ENCODE measurements at regions not wholly inside any gene's neighbourhood (a gene's known extent, or its start where the extent isn't known, plus 50 kb on each side); places are given as distances from the start of the nearest gene placed in this dataset.
A peak's percentile ranks its signal among the peaks of the same experiment; 100 is the strongest.

GRCh38 chr13:107293924-107294323 lies 726.0 kb upstream of the ARGLU1 start:
- no peak overlapping the region for H3K4me3 ChIP-seq (ENCODE audit: control insufficient read depth, low read depth, low read length)
- DNase-seq (ENCODE audit: low read depth): no peak
- no peak for TF ChIP-seq CTCF (IDR thresholded peaks at IDR 0.05; ENCODE audit: control insufficient read depth, insufficient read depth, low read depth, low read length, missing control alignments)

- H3K4me3 ChIP-seq (ENCODE audit: control insufficient read depth, low read depth, low read length): no peak overlapping the region
- TF ChIP-seq CTCF (IDR thresholded peaks at IDR 0.05; ENCODE audit: control insufficient read depth, insufficient read depth, low read depth, low read length, missing control alignments): no peak
- no peak for DNase-seq (ENCODE audit: low read depth)
Observed at GRCh38 chr13:107291875-107292274, 723.9 kb upstream of the ARGLU1 start.

- no peak for TF ChIP-seq CTCF (IDR thresholded peaks at IDR 0.05; ENCODE audit: control insufficient read depth, insufficient read depth, low read depth, low read length, missing control alignments)
- DNase-seq (ENCODE audit: low read depth): peak; percentile 10
- no peak overlapping the region for H3K4me3 ChIP-seq (ENCODE audit: control insufficient read depth, low read depth, low read length)
Observed at GRCh38 chr13:107289540-107289939, 721.6 kb upstream of the ARGLU1 start.

- no peak for DNase-seq (ENCODE audit: low read depth)
- TF ChIP-seq CTCF (IDR thresholded peaks at IDR 0.05; ENCODE audit: control insufficient read depth, insufficient read depth, low read depth, low read length, missing control alignments): no peak
- no peak overlapping the region for H3K4me3 ChIP-seq (ENCODE audit: control insufficient read depth, low read depth, low read length)
Observed at GRCh38 chr13:107284173-107284572, 716.2 kb upstream of the ARGLU1 start.

GRCh38 chr13:107277911-107278310 lies 710.0 kb upstream of the ARGLU1 start:
- no peak for DNase-seq (ENCODE audit: low read depth)
- TF ChIP-seq CTCF (IDR thresholded peaks at IDR 0.05; ENCODE audit: control insufficient read depth, insufficient read depth, low read depth, low read length, missing control alignments): no peak
- H3K4me3 ChIP-seq (ENCODE audit: control insufficient read depth, low read depth, low read length): no peak overlapping the region

GRCh38 chr13:107276936-107277335 lies 709.0 kb upstream of the ARGLU1 start:
- no peak for DNase-seq (ENCODE audit: low read depth)
- TF ChIP-seq CTCF (IDR thresholded peaks at IDR 0.05; ENCODE audit: control insufficient read depth, insufficient read depth, low read depth, low read length, missing control alignments): no peak
- H3K4me3 ChIP-seq (ENCODE audit: control insufficient read depth, low read depth, low read length): no peak overlapping the region
